ENCODE measurements at regions not wholly inside any gene's neighbourhood (a gene's known extent, or its start where the extent isn't known, plus 50 kb on each side); places are given as distances from the start of the nearest gene placed in this dataset.

DNA sequence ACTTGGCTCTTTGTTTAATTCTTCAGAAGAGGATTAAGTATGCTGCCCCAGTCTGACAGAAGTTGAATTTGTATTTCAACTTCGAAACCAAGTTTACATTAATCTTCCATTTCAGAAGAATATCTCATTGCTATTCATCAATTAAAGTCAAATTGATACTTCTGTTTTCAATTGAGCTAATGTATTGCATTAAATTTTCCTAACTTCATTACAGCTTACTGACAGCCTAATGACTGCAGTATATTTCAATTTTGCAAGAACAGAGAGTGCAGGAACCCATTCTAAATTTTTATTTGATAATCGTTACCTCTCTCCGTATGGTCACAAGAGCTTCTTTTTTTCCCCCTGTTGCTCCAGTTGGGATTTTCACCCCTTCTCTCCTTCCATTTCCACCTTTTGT lies 218.0 kb downstream of the CALCRL start (continued):
- TF ChIP-seq, protein P1, sequence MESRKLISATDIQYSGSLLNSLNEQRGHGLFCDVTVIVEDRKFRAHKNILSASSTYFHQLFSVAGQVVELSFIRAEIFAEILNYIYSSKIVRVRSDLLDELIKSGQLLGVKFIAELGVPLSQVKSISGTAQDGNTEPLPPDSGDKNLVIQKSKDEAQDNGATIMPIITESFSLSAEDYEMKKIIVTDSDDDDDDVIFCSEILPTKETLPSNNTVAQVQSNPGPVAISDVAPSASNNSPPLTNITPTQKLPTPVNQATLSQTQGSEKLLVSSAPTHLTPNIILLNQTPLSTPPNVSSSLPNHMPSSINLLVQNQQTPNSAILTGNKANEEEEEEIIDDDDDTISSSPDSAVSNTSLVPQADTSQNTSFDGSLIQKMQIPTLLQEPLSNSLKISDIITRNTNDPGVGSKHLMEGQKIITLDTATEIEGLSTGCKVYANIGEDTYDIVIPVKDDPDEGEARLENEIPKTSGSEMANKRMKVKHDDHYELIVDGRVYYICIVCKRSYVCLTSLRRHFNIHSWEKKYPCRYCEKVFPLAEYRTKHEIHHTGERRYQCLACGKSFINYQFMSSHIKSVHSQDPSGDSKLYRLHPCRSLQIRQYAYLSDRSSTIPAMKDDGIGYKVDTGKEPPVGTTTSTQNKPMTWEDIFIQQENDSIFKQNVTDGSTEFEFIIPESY (IDR thresholded peaks at IDR 0.05) = no peak

DNA sequence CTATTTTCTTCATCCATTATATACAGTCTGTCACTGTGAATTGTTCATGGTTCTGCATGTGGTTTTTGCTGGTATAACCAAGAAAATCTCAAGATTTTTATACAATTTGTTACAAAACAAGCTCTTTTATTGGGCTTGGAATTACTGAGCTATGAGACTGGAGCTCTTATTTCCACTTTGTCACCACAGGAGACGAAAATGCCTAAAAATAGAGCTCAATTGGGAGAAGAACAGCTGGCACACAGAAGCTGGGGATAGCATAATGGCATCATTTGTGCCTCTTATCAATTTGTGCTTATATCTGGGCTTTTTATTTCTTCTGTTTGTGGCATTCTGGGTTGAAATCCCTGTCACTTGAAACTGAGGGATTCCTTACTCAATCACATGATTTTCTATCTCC lies 219.1 kb downstream of the CALCRL start:
- POLR2A ChIA-PET = interaction anchor here (0.6 kb wide), 1 partner anchor 67 kb away, joined by 3 read pairs; no protein-coding TSS in a partner anchor
- no peak overlapping the region for H3K9ac ChIP-seq (ENCODE audit: control insufficient read depth, insufficient read depth, low read length)
- H3K27ac ChIP-seq (ENCODE audit: control insufficient read depth, insufficient read depth) = no peak overlapping the region
- no peak for TF ChIP-seq RELA (IDR thresholded peaks at IDR 0.05; ENCODE audit: borderline replicate concordance, partially characterized antibody)
- TF ChIP-seq MTA3 (IDR thresholded peaks at IDR 0.05; ENCODE audit: borderline replicate concordance, low read length) = no peak
- no peak for TF ChIP-seq STAT3 (IDR thresholded peaks at IDR 0.05; ENCODE audit: low read depth, low read length)
- no peak for TF ChIP-seq EED (IDR thresholded peaks at IDR 0.05; ENCODE audit: low read depth)
- TF ChIP-seq EZH2 (IDR thresholded peaks at IDR 0.05; ENCODE audit: borderline replicate concordance, control insufficient read depth, low read depth, low read length) = no peak
- no peak for TF ChIP-seq ZNF217 (IDR thresholded peaks at IDR 0.05)
- TF ChIP-seq FOXM1 (IDR thresholded peaks at IDR 0.05; ENCODE audit: low read depth, low read length) = no peak
- no peak for TF ChIP-seq SUZ12 (IDR thresholded peaks at IDR 0.05; ENCODE audit: unreplicated experiment)
- no peak for TF ChIP-seq NR2C2 (IDR thresholded peaks at IDR 0.05; ENCODE audit: borderline replicate concordance, control insufficient read depth, insufficient read length, low read depth)
- TF ChIP-seq NFYA (IDR thresholded peaks at IDR 0.05; ENCODE audit: borderline replicate concordance, low read depth, low read length) = no peak
- no peak for TF ChIP-seq SIN3A (IDR thresholded peaks at IDR 0.05; ENCODE audit: low read depth, low read length)
- no peak for TF ChIP-seq NRF1 (conservative IDR thresholded peaks at IDR 0.05; ENCODE audit: low read depth, low read length)
- TF ChIP-seq, protein P2, sequence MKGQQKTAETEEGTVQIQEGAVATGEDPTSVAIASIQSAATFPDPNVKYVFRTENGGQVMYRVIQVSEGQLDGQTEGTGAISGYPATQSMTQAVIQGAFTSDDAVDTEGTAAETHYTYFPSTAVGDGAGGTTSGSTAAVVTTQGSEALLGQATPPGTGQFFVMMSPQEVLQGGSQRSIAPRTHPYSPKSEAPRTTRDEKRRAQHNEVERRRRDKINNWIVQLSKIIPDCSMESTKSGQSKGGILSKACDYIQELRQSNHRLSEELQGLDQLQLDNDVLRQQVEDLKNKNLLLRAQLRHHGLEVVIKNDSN (IDR thresholded peaks at IDR 0.05; ENCODE audit: borderline replicate concordance, extremely low read length, insufficient read depth, low read depth, low read length) = no peak
- TF ChIP-seq DPF2 (IDR thresholded peaks at IDR 0.05) = no peak
- TF ChIP-seq SREBF2 (IDR thresholded peaks at IDR 0.05; ENCODE audit: low read length) = no peak
- TF ChIP-seq, protein P3, sequence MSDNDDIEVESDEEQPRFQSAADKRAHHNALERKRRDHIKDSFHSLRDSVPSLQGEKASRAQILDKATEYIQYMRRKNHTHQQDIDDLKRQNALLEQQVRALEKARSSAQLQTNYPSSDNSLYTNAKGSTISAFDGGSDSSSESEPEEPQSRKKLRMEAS (IDR thresholded peaks at IDR 0.05; ENCODE audit: low read depth, low read length) = no peak
- TF ChIP-seq MEF2A (IDR thresholded peaks at IDR 0.05; ENCODE audit: insufficient read depth, low read depth, low read length) = no peak
- no peak for TF ChIP-seq STAT1 (conservative IDR thresholded peaks at IDR 0.05)
- H3K36me3 ChIP-seq (ENCODE audit: control insufficient read depth in 2 of 2, insufficient read depth in 2 of 2, low read length in 1 of 2) = no peaks in the 10 kb centered on the region
- RAD21 ChIA-PET (ENCODE audit: unreplicated experiment) = interaction anchor here (0.6 kb wide), 1 partner anchor 14 kb away, joined by 3 read pairs; no protein-coding TSS in a partner anchor
- no peaks in the 10 kb centered on the region for H3K9me3 ChIP-seq (replicated peaks; ENCODE audit: control insufficient read depth, insufficient read depth, low read length)
- no TSS peak for BruUV-seq (replicated peaks)
- no peak for ATAC-seq
- in situ Hi-C loops (cut with MboI) = no loop called here
- intact Hi-C loops (cut with micrococcal nuclease; ENCODE audit: unreplicated experiment) = no loop called here
- WGBS (ENCODE audit: insufficient coverage, insufficient replicate concordance, low lambda C conversion rate, missing lambda C conversion rate) = 0% methylated on average over 1 of the region's 1 CpG
- H2AFZ ChIP-seq (ENCODE audit: control insufficient read depth, low read depth, low read length) = no peak overlapping the region
- no peak overlapping the region for H3K4me2 ChIP-seq (ENCODE audit: control insufficient read depth, insufficient read depth)
- H3K4me1 ChIP-seq (ENCODE audit: control insufficient read depth, insufficient read depth, low read length) = no peaks in the 10 kb centered on the region
- H4K20me1 ChIP-seq (ENCODE audit: control insufficient read depth, insufficient read depth) = no peaks in the 10 kb centered on the region
- SMC1A ChIA-PET (ENCODE audit: uncharacterized antibody, unreplicated experiment) = interaction anchor here (0.8 to 2.2 kb wide), 4 partner anchors 9 to 92 kb away, joined by 3 to 5 read pairs (median 4); no protein-coding TSS in a partner anchor
- no peak for DNase-seq (ENCODE audit: low read depth, low spot score)
- CTCF ChIA-PET = interaction anchor here (0.5 to 1.0 kb wide), 4 partner anchors 51 to 441 kb away, joined by 3 to 4 read pairs (median 3); no protein-coding TSS in a partner anchor
- H3K79me2 ChIP-seq (ENCODE audit: control insufficient read depth, insufficient read depth, low read length) = no peaks in the 10 kb centered on the region
- no peak overlapping the region for H3K4me3 ChIP-seq
- no peaks in the 10 kb centered on the region for H3K27me3 ChIP-seq (replicated peaks in 1 of 2; ENCODE audit: control insufficient read depth in 2 of 2, insufficient read depth in 2 of 2, low read length in 1 of 2)
- no peak for FAIRE-seq

Measured in GM12878 (cell line).